GM13977 (cell line): ENCODE measurements at regions not wholly inside any gene's neighbourhood (a gene's known extent, or its start where the extent isn't known, plus 50 kb on each side); places are given as distances from the start of the nearest gene placed in this dataset.
"Not testable (repeated sequence)": the region's sequence is repeated elsewhere in the genome, so short reads cannot be mapped to it uniquely, and the experiment has no call there.

Source experiments
- DNase-seq: peaks from one replicate; pipeline ENCODE4 v3.0.0; 2012; ENCODE audit warnings: low spot score
- in situ Hi-C: fragments of 300-500 bp; cut with MboI; formaldehyde crosslinking; loops from one replicate; pipeline ENCODE4 v1.12.0; 2022; ENCODE audit warnings: low sequenced_read_pairs, low pct_unique_long_range_greater_than_20kb, mixed read lengths, inconsistent platforms; ENCODE audit not compliant: unreplicated experiment
- TF ChIP-seq, protein P1 (sequence below): IDR thresholded peaks from 2 replicates; pipeline ENCODE4 v1.5.1; 2012; ENCODE audit warnings: mild to moderate bottlenecking, control low read depth; ENCODE audit not compliant: insufficient read depth; ENCODE audit errors: extremely low read depth, missing control alignments

DNA sequence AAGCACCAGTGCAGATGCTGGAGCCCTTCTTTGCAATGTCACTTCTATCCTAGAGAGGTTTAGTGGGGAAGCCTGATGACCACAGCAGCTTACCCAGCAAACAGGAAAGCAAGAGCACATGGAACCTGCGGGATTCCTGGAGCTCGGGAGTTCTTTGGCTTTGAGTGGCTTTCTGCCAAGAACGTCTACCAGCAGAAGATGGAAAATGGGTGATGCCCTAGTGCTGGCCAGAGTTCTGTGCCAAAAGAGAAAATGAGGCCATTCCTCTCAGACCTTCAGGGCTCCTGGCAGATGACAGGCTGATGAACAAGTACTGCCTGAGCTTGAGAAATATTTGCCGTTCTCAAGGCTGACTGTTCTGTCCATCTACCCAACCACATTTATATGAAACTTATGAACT is 332.1 kb upstream of the CCL2 start:
- TF ChIP-seq, protein P1, sequence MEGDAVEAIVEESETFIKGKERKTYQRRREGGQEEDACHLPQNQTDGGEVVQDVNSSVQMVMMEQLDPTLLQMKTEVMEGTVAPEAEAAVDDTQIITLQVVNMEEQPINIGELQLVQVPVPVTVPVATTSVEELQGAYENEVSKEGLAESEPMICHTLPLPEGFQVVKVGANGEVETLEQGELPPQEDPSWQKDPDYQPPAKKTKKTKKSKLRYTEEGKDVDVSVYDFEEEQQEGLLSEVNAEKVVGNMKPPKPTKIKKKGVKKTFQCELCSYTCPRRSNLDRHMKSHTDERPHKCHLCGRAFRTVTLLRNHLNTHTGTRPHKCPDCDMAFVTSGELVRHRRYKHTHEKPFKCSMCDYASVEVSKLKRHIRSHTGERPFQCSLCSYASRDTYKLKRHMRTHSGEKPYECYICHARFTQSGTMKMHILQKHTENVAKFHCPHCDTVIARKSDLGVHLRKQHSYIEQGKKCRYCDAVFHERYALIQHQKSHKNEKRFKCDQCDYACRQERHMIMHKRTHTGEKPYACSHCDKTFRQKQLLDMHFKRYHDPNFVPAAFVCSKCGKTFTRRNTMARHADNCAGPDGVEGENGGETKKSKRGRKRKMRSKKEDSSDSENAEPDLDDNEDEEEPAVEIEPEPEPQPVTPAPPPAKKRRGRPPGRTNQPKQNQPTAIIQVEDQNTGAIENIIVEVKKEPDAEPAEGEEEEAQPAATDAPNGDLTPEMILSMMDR, result no peak
- in situ Hi-C loops, result no loop called here
- DNase-seq, result no peak

DNA sequence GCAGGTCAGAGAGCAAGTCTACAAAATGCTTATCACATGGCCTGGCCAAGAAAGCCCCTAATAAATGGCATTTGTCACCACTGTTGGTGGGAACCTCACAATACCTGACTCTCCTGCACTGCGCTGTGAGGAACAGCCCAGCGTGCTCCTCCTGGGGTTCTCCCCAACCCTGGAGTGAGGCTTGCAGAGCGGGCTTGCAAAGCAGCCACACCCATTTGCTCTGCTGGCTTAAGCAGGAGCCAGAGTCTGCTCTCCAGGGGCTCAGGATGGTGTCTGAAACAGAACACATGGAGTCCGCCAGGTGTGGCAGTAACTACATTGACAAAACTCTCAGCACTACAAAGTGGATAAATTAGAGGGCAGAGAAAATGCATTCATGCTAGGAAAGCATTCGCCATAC is 331.0 kb upstream of the CCL2 start:
- in situ Hi-C loops, result no loop called here
- no peak for DNase-seq
- TF ChIP-seq, protein P1, result no peak

GRCh38 chr17:33925649-33926048 is 329.4 kb upstream of the CCL2 start:
- TF ChIP-seq, protein P1, result no peak
- in situ Hi-C loops, result loop anchor here (25.0 kb wide), 1 partner anchor 212 kb away; no protein-coding TSS in a partner anchor
- DNase-seq, result no peak

- peak; percentile 26 for DNase-seq
- in situ Hi-C loops, result loop anchor here (25.0 kb wide), 1 partner anchor 210 kb away; no protein-coding TSS in a partner anchor
- TF ChIP-seq, protein P1, result peak; percentile 47
Observed at GRCh38 chr17:33927732-33928133, 327.4 kb upstream of the CCL2 start.

GRCh38 chr17:33929181-33929724 is 325.8 kb upstream of the CCL2 start:
- DNase-seq, result no peak
- TF ChIP-seq, protein P1, result no peak
- in situ Hi-C loops, result loop anchor here (25.0 kb wide), 1 partner anchor 208 kb away; no protein-coding TSS in a partner anchor

DNA sequence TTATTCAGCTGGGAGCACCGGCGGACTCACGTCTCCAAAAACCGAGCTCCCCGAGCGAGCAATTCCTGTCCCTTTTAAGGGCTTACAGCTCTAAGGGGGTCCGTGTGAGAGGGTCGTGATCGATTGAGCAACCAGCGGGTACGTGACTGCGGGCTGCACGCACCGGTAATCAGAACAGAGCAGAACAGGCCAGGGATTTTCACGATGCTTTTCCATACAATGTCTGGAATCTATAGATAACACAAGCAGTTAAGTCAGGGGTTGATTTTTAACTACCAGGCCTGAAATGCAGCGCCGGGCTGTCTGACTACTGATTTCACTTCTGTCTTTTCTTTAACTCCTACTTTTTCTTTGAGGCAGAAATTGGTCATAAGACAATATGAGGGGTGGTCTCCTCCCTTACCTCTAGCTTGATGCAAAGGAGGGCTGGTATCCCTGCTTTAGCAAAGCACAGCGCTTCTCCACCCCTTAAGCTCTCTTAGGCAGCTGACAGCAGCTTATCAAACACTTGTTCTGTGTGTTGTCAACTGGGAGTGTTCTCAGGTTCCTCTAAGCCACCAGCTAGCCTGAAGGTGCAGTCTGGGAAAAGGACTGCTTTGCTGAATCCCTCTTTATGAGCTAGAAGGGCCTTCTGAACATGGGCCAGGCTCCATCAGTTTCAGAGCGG is 323.8 kb upstream of the CCL2 start:
- DNase-seq, result not testable (repeated sequence)
- in situ Hi-C loops, result loop anchor here (25.0 kb wide), 1 partner anchor 206 kb away; no protein-coding TSS in a partner anchor

GRCh38 chr17:33932996-33933395 is 322.1 kb upstream of the CCL2 start:
- in situ Hi-C loops, result loop anchor here (25.0 kb wide), 1 partner anchor 204 kb away; no protein-coding TSS in a partner anchor
- TF ChIP-seq, protein P1, result no peak

More at GRCh38 chr17:33932996-33933395, 322.1 kb upstream of the CCL2 start:
- no peak for DNase-seq
